ENCODE measurements at regions not wholly inside any gene's neighbourhood (a gene's known extent, or its start where the extent isn't known, plus 50 kb on each side); places are given as distances from the start of the nearest gene placed in this dataset.

DNA sequence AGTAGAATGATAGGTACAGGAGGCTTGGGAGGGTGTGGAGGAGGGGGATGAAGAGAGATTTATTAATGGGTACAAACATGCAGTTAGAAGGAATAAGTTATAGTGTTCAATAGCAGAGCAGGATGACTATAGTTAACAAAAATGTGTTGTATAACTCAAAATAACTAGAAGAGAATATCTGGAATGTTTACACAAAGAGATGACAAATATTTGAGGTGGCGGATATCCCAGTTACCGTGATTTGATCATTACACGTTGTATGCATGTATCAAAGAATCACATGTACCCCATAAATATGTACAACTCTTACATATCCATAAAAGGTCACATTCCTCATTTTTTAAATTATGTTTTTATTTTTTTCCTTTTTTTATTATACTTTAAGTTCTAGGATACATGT, 456.6 kb downstream of the MAGEB5 start:
- H3K9ac ChIP-seq (ENCODE audit: low read length) = no peak overlapping the region
- H3K4me3 Mint-ChIP-seq = no peak overlapping the region
- no peaks in the 10 kb centered on the region for H3K27me3 ChIP-seq (replicated peaks in 1 of 4; ENCODE audit: control extremely low read depth in 1 of 4, control insufficient read depth in 3 of 4, insufficient read depth in 4 of 4, low read length in 3 of 4)
- intact Hi-C loops (cut with micrococcal nuclease) = no loop called here
- no peaks in the 10 kb centered on the region for H3K9me3 ChIP-seq (ENCODE audit: control extremely low read depth in 1 of 3, control insufficient read depth in 2 of 3, insufficient read depth in 1 of 3, low read length in 2 of 3)
- no peaks in the 10 kb centered on the region for H3K36me3 ChIP-seq (replicated peaks in 1 of 2; ENCODE audit: control extremely low read depth in 1 of 2, control insufficient read depth in 1 of 2, extremely low read depth in 1 of 2, insufficient read depth in 2 of 2, low read length in 1 of 2)
- ChIA-PET POLR2A (no interaction called here), CTCF (no interaction called here)
- H3K4me3 ChIP-seq (ENCODE audit: control extremely low read depth in 1 of 5, extremely low read depth in 1 of 5, insufficient read depth in 1 of 5, low read depth in 2 of 5, low read length in 4 of 5) = no peak overlapping the region
- H3K27me3 Mint-ChIP-seq = no peaks in the 10 kb centered on the region
- ATAC-seq (ENCODE audit: low read depth) (no peak), DNase-seq (no peak)
- H3K4me2 ChIP-seq (replicated peaks; ENCODE audit: low read depth, low read length, poor library complexity, severe bottlenecking) = no peak overlapping the region
- H3K4me1 ChIP-seq (ENCODE audit: control insufficient read depth in 2 of 2, insufficient read depth in 2 of 2, low read length in 2 of 2) = no peaks in the 10 kb centered on the region
- no peaks in the 10 kb centered on the region for H3K79me2 ChIP-seq (ENCODE audit: control insufficient read depth, insufficient read depth, low read length)
- no peak overlapping the region for H3K27ac Mint-ChIP-seq
- no peaks in the 10 kb centered on the region for H3K4me1 Mint-ChIP-seq
- H3K9me3 Mint-ChIP-seq (ENCODE audit: insufficient read depth) = no peaks in the 10 kb centered on the region
- no peak overlapping the region for H2AFZ ChIP-seq (ENCODE audit: insufficient read depth, low read depth, low read length, poor library complexity, severe bottlenecking)
- H4K20me1 ChIP-seq (ENCODE audit: control insufficient read depth, insufficient read depth, low read length, poor library complexity, severe bottlenecking) = no peaks in the 10 kb centered on the region
- H3K27ac ChIP-seq (ENCODE audit: low read length in 2 of 2) = no peak overlapping the region
- WGBS (ENCODE audit: insufficient coverage) = no CpG with 5 or more reads among the region's 3 CpGs
- TF ChIP-seq EZH2 (IDR thresholded peaks at IDR 0.05; ENCODE audit: borderline replicate concordance, insufficient read depth, low read depth, low read length, poor library complexity, severe bottlenecking) = no peak
- TF ChIP-seq, protein P1, sequence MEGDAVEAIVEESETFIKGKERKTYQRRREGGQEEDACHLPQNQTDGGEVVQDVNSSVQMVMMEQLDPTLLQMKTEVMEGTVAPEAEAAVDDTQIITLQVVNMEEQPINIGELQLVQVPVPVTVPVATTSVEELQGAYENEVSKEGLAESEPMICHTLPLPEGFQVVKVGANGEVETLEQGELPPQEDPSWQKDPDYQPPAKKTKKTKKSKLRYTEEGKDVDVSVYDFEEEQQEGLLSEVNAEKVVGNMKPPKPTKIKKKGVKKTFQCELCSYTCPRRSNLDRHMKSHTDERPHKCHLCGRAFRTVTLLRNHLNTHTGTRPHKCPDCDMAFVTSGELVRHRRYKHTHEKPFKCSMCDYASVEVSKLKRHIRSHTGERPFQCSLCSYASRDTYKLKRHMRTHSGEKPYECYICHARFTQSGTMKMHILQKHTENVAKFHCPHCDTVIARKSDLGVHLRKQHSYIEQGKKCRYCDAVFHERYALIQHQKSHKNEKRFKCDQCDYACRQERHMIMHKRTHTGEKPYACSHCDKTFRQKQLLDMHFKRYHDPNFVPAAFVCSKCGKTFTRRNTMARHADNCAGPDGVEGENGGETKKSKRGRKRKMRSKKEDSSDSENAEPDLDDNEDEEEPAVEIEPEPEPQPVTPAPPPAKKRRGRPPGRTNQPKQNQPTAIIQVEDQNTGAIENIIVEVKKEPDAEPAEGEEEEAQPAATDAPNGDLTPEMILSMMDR (IDR thresholded peaks at IDR 0.05) = no peak

DNA sequence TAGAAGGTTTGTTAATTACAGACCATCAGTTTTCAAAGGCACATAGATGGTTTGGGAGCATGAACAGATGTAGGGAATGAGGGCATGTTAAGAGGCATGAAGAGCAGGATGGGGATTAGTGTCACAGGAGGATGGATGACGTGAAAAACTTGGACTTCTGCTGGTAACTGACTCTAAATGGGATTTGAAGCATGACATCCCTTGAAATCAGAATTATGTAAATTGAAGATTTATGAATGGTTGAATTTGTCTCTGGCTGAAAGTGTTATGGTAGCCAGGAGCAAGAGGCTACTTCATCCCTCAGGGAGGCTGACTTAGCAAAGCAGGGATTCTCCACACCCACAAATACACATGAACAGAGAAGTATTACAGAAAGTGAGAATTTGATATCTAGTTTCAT, 454.6 kb downstream of the MAGEB5 start:
- no peak overlapping the region for H3K27ac Mint-ChIP-seq
- no peak overlapping the region for H3K4me3 Mint-ChIP-seq
- no peaks in the 10 kb centered on the region for H3K4me1 Mint-ChIP-seq
- Histone ChIP-seq H3K4me2 (replicated peaks; ENCODE audit: low read depth, low read length, poor library complexity, severe bottlenecking) (no peak overlapping the region), H3K27ac (ENCODE audit: low read length in 2 of 2) (no peak overlapping the region), H3K9me3 (ENCODE audit: control extremely low read depth in 1 of 3, control insufficient read depth in 2 of 3, insufficient read depth in 1 of 3, low read length in 2 of 3) (no peaks in the 10 kb centered on the region), H4K20me1 (ENCODE audit: control insufficient read depth, insufficient read depth, low read length, poor library complexity, severe bottlenecking) (no peaks in the 10 kb centered on the region), H2AFZ (ENCODE audit: insufficient read depth, low read depth, low read length, poor library complexity, severe bottlenecking) (no peak overlapping the region), H3K79me2 (ENCODE audit: control insufficient read depth, insufficient read depth, low read length) (no peaks in the 10 kb centered on the region), H3K36me3 (replicated peaks in 1 of 2; ENCODE audit: control extremely low read depth in 1 of 2, control insufficient read depth in 1 of 2, extremely low read depth in 1 of 2, insufficient read depth in 2 of 2, low read length in 1 of 2) (no peaks in the 10 kb centered on the region), H3K27me3 (replicated peaks in 1 of 4; ENCODE audit: control extremely low read depth in 1 of 4, control insufficient read depth in 3 of 4, insufficient read depth in 4 of 4, low read length in 3 of 4) (no peaks in the 10 kb centered on the region), H3K4me3 (ENCODE audit: control extremely low read depth in 1 of 5, extremely low read depth in 1 of 5, insufficient read depth in 1 of 5, low read depth in 2 of 5, low read length in 4 of 5) (no peak overlapping the region), H3K4me1 (ENCODE audit: control insufficient read depth in 2 of 2, insufficient read depth in 2 of 2, low read length in 2 of 2) (no peaks in the 10 kb centered on the region), H3K9ac (ENCODE audit: low read length) (no peak overlapping the region)
- no peak for DNase-seq
- CTCF ChIA-PET = no interaction called here
- no peak for ATAC-seq (ENCODE audit: low read depth)
- WGBS (ENCODE audit: insufficient coverage) = 71% methylated on average over 1 of the region's 1 CpG
- intact Hi-C loops (cut with micrococcal nuclease) = no loop called here
- H3K27me3 Mint-ChIP-seq = no peaks in the 10 kb centered on the region
- H3K9me3 Mint-ChIP-seq (ENCODE audit: insufficient read depth) = no peaks in the 10 kb centered on the region
- POLR2A ChIA-PET = no interaction called here
- no peak for TF ChIP-seq EZH2 (IDR thresholded peaks at IDR 0.05; ENCODE audit: borderline replicate concordance, insufficient read depth, low read depth, low read length, poor library complexity, severe bottlenecking)
- TF ChIP-seq, protein P1 (IDR thresholded peaks at IDR 0.05) = no peak
